Thyroid gland (tissue), 4 donors: ENCODE measurements at regions not wholly inside any gene's neighbourhood (a gene's known extent, or its start where the extent isn't known, plus 50 kb on each side); places are given as distances from the start of the nearest gene placed in this dataset.

Source experiments
- CTCF ChIP-seq, 6 experiments: fragments of 200-600 bp in 3 of 6; fragments of 450-650 bp in 3 of 6; sonication (generic) in 3 of 6; IDR thresholded peaks; one replicate each; pipeline ENCODE4 v1.5.1; 2016 to 2019; ENCODE audit warnings: antibody characterized with exemption in 6 of 6, mild to moderate bottlenecking in 2 of 6, inconsistent platforms in 1 of 6, moderate library complexity in 1 of 6
- POLR2A ChIP-seq, 2 donors: fragments of 450-650 bp; IDR thresholded peaks; one replicate each; pipeline ENCODE4 v1.6.1; 2017; ENCODE audit warnings: antibody characterized with exemption in 2 of 2, mild to moderate bottlenecking in 2 of 2, moderate library complexity in 1 of 2

DNA sequence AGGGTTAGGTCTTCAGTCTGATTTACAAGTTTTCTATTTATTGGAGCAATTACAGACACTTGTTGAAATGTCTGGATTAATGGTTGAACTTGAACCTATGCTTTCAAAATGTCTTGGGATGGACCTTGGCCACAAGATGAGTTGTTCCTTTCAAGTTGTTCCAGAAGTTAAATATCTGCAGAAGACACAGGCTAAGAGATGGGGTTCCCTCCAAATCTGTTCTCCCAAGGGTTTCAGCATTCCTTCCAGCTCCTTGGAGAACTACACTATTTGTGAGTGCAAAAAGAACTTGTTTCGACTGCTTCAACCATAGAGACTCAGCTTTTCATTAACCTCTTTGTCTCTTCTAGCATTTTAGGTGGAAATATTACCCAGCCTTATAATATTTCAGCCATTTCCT is 189.0 kb upstream of the BLID start:
- TF ChIP-seq CTCF (IDR thresholded peaks at IDR 0.05) (no peak), POLR2A (IDR thresholded peaks at IDR 0.05) (no peak)
